ENCODE measurements at regions not wholly inside any gene's neighbourhood (a gene's known extent, or its start where the extent isn't known, plus 50 kb on each side); places are given as distances from the start of the nearest gene placed in this dataset.
"Not testable (repeated sequence)": the region's sequence is repeated elsewhere in the genome, so short reads cannot be mapped to it uniquely, and the experiment has no call there.

GRCh38 chr13:21263909-21264308 lies 87.5 kb downstream of the MRPL57 start:
- DNase-seq = not testable (repeated sequence)

- DNase-seq = not testable (repeated sequence)
Observed at GRCh38 chr13:21268485-21268884, 92.0 kb downstream of the MRPL57 start.

DNA sequence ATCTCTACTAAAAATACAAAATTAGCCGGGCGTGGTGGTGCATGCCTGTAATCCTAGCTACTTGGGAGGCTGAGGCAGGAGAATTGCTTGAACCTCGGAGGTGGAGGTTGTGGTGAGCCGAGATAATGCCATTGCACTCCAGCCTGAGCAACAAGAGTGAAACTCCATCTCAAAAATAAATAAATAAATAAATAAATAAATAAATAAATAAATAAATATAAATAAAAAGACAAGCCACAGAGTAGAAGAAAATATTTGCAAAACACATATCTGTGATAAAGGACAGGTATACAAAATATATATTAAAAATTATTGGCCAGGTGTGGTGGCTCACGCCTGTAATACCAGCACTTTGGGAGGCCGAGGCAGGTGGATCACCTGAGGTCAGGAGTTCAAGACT lies 96.0 kb downstream of the MRPL57 start:
- DNase-seq = not testable (repeated sequence)

DNA sequence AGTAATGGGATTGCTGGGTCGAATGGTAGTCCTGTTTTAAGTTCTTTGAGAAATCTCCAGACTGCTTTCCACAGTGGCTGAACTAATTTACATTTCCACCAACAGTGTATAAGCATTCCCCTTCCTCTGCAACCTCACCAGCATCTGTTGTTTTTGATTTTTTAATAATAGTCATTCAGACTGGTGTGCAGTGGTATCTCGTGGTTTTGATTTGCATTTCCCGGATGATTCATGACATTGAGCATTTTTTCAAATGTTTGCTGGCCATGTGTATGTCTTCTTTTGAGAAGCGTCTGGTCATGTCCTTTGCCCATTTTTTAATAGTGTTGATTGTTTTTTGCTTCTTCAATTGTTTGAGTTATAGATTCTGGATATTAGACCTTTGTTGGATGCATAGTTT lies 98.0 kb downstream of the MRPL57 start:
- DNase-seq = not testable (repeated sequence)

GRCh38 chr13:21282065-21282464 lies 105.6 kb downstream of the MRPL57 start:
- no peak for DNase-seq

DNA sequence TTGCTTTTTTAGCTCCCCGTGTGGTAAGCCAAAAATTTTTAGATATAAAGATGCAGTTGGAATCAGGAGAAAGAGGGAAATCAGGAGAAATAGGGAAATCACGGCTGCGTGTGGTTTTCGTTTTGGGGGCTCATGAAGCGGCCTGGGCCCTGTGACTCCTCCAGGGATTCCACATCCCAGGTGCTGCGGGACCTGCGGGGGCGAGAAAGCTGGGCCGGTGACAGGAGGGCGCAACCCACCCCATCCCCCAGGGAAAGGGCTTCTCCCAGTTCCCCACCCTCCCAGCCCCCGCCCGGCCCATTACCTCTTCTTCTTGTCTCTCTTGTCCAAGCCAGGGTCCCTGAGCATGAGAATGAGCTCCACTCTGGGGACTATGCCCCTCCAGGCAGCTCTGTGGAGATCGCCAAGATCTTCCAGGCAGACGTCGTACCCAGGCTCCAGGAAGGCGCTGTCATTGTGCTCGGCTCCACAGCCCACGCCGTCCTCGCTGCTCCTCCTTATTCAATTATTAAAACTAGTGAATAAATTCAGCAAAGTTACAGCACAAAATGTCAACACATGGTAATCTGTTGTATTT lies 111.0 kb downstream of the MRPL57 start:
- DNase-seq = no peak

DNA sequence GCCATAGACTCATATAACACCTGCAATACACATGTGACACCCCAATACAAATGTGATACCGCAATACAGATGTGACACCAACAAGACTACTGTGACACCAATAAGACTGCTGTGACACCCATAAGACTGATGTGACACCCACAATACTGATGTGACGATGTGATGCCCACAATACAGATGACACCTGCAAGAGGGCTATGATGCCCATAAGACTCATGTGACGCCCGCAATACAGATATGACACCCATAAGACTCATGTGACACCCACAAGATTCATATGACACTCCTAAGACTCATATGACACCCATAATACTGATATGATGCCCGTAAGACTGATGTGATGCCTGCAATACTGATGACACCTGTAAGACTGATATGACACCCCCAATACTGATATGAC lies 113.0 kb downstream of the MRPL57 start:
- no peak for DNase-seq

DNA sequence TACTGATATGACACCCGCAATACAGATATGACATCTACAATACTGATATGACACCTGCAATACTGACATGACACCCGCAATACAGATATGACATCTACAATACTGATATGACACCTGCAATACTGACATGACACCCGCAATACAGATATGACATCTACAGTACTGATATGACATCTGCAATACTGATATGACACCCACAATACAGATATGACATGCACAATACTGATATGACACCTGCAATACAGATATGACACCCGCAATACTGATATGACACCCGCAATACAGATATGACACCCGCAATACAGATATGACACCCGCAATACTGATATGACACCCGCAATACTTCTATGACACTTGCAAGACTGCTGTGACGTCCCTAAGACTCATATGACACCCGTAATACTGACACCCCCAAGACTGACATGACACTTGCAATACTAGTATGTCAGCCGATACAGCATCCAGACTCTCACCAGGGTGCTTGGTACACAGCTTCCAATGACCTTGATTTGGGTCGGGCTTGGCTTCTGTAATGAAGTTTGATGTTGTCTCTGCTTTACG lies 114.1 kb downstream of the MRPL57 start:
- not testable (repeated sequence) for DNase-seq

DNA sequence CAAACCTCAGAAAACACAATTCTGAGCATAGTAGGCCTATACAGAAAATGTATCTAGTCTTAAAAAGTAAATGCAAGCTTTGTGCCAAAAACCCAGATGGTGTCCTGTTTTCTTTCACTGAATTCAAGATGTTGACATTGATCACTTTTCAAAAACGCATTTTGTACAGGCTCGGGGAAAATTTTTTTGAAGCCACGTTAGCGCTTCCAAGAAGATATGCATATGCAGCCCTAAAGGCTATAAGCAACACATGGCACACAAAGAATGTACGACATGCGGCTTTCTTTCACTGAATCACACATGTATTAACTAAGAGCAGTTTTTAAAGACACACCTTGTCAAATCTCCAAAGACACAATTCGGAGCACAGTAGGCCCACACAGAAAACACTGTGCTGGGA lies 115.4 kb downstream of the MRPL57 start:
- DNase-seq = no peak

- peak; percentile 44 for DNase-seq
Observed at GRCh38 chr13:21296991-21297390, 120.5 kb downstream of the MRPL57 start.

DNA sequence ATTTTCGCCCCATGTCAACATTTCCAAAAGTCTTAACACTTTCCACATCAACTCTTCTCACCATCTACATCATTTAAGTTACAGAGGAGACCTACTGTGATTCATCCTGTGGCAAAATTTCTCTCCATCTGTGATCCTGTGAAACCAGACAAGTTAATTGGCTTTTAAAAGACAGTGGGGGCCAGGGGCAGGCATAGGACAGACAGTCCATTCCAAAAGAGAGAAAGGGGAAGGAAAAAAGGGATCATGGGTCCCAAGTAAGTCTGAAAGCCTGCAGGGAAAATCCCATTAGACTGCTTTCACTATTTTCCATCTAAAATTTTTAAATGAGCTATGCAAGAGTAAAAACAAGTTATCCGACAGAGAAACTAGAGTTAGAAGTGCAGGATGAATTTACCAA lies 121.0 kb downstream of the MRPL57 start:
- no peak for DNase-seq

GRCh38 chr13:21297914-21298831 lies 121.7 kb downstream of the MRPL57 start:
- peak; percentile 91 for DNase-seq

DNA sequence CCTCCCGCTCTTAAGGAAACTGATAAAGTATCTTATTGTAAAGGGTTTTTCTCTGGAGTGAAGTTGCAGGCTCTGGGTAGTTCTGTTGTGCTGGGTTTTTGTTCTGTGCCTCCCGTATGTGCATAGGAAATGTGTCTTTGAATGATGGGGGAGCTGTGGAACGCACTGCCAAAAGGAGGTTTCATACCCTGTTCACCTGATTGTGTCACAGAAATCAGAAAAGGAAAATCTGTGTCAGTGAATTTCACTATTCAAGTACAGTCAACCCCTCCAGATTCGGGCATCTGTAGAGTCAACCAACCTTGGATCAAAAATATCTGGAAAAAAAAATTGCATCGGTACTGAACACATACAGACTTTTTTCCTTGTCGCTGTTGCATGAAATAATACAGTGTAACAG lies 127.8 kb downstream of the MRPL57 start:
- DNase-seq = no peak

DNA sequence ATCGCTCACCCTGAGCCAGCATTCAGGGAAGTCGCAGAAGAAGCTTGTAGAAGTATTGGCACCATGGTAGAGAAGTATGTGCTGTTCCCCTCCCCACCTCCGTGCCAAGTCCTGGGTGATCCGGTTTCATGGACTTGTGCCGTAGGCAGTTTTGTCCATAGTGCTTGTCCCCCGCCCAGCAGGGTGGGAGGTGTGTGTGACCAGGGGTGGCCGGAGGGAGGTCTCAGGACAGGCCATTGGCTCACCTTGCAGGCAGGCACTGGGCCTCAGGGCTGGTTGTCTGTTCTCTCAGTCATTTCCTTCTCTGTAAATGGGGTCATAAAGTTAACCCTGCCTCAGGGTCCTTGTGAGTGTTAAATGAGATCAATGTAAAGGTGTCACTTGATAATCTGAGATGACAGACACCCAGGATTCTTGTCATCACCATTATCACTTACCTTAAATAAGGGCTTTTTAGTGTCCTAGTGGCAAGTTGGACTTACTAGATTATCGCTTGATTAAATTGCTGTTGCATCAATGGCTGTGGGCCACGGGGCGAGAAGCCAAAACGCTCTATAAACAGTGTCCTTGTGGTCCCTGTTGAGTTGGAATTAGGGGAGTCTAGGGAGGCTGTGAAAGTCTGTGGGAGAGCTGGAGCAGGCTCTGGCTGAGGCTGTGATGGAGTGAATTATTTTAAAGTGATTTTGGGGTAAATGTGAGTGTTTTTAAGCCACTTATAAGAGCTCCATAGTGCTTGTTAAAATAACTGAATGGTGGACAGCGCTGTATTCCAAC lies 130.0 kb downstream of the MRPL57 start:
- not testable (repeated sequence) for DNase-seq

DNA sequence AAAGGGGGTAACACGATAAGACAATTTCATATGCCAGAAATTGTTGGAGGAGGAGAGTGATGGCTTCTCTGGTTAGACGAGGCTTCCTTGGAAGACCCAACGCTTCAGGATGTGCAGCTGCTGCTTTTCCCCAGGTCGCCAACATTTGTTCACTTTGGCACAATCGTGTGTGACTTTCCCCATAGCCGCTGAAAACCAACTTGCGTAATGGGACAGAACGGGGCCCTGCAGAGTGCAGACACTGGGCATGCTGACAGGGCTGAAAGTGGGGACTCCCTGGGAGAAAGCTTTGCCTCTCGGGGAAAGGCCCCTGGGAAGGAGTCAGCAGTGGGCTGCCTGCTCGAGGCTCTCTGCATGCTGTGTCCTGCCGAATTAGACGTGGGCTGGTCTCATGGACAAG lies 130.7 kb downstream of the MRPL57 start:
- not testable (repeated sequence) for DNase-seq

- no peak for DNase-seq
Observed at GRCh38 chr13:21308906-21309305, 132.4 kb downstream of the MRPL57 start.

GRCh38 chr13:21309542-21310172 lies 133.2 kb downstream of the MRPL57 start:
- DNase-seq = no peak

- no peak for DNase-seq
Observed at GRCh38 chr13:21310220-21310619, 133.8 kb downstream of the MRPL57 start.

DNA sequence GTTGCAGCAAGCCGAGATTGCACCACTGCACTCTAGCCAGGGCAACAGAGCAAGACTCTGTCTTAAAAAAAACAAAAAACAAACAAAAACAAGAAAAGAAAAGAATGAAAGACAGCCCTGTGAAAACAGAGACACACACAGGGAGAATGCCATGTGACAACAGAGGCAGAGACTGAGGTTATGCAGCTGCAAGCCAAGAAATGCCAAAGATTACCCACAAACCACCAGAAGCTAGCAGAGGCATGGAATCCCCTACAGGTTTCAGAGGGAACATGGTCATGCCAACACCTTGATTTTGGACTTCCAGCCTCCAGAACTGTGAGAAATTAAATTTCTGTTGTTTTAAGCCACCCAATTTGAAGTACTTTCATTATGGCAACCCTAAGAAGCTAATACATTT lies 138.5 kb downstream of the MRPL57 start:
- DNase-seq = not testable (repeated sequence)

DNA sequence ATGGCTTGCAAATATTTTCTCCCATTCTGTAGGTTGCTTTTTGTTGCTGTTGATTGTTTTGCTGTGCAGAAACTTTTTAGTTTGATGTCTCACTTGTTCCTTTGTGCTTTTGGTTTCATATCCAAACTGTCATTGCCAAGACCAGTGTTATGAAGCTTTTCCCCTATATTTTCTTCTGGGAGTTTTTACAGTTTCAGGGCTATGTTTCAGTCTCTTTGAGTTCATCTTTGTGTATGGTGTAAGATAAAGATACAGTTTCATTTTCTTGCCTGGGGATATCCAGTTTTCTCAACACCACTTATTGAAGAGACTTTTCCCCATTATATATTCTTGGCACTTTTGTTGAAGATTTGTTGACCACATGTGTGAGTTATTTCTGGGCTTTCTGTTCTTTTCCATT lies 139.9 kb downstream of the MRPL57 start:
- no peak for DNase-seq

DNA sequence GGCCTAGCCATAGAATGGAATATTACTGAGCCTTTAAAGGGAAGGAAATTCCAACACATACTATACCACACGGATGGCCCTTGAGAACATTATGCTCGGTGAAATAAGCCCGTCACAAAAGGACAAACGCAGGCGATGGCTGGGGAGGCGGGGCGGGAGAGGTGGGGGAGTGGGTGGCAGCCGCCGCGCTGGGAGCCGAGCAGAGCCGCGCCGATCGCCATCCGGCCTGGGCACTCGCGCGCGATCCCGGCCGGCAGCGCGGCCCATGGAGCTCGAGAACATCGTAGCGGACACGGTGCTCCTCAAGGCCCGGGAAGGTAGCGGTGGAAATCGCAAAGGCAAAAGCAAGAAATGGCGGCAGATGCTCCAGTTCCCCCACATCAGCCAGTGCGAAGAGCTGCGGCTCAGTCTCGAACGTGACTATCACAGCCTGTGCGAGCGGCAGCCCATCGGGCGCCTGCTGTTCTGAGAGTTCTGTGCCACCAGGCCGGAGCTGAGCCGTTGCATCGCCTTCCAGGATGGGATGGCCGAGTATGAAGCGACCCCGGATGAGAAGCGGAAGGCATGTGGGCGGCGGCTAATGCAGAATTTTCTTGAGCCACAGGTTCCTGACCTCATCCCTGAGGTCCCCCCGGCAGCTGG lies 140.1 kb downstream of the ZDHHC20 start:
- DNase-seq = no peak

All from COR-L47 (cell line).